Activated CD8-positive, alpha-beta memory T cell treated with anti-CD3 and anti-CD28 coated beads, Interleukin-2, amount 50 U/mL, for 1 hour (primary cell): ENCODE measurements at regions not wholly inside any gene's neighbourhood (a gene's known extent, or its start where the extent isn't known, plus 50 kb on each side); places are given as distances from the start of the nearest gene placed in this dataset.
"Not testable (repeated sequence)": the region's sequence is repeated elsewhere in the genome, so short reads cannot be mapped to it uniquely, and the experiment has no call there.

ENCODE experiments used
- DNase-seq: peaks from one replicate; pipeline ENCODE4 v3.0.0-alpha.2; 2020; ENCODE audit errors: extremely low read depth

- no peak for DNase-seq
Observed at GRCh38 chr2:239554766-239555570, 154.1 kb upstream of the HDAC4 start.

GRCh38 chr2:239553376-239554000 lies 152.7 kb upstream of the HDAC4 start:
- no peak for DNase-seq

GRCh38 chr2:239552213-239552926 lies 151.6 kb upstream of the HDAC4 start:
- no peak for DNase-seq

GRCh38 chr2:239551206-239551605 lies 150.4 kb upstream of the HDAC4 start:
- DNase-seq: no peak

DNA sequence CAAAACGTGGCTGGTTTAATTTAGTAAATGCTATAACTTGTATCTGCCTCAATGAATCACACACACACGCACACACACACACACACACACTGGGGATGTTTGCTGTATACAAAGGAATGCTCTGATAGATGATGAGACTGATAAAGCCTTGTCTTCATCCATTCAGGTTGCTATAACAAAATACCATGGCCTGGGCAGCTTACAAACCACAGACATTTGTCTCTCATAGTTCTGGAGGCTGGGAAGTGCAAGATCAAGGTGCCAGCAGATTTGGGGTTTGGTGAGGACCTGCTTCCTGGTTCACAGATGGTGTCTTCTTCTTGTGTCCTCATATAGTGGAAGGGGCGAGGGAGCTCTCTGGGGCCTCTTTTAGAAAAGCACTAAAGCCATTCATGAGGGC lies 149.5 kb upstream of the HDAC4 start:
- DNase-seq: no peak

DNA sequence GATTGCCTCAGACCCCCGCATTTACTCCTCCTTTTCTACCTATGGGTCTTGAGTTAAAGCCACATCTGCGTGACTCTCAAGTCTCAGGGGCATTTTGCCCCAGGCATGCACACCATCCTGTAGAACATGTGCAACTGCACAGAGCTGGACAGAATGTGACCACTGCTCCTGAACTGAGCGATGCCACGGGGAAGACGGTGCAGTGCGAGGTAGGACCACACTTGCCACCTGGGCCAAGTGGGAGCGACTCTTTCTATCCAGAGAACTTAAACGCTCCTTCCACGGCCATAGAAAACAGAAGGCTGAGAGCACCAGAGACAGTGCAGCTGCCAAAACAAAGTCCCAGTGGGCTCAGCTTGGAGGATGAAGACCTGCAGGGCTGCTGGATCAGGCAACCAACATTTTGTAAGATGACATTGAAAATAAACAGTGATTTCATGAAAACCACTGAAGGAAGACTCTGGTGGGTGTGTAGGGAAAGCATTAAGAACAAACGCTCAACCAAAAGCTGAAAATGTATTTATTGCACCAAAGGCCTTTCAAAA lies 149.0 kb upstream of the HDAC4 start:
- no peak for DNase-seq

GRCh38 chr2:239548965-239549595 lies 148.3 kb upstream of the HDAC4 start:
- no peak for DNase-seq

DNA sequence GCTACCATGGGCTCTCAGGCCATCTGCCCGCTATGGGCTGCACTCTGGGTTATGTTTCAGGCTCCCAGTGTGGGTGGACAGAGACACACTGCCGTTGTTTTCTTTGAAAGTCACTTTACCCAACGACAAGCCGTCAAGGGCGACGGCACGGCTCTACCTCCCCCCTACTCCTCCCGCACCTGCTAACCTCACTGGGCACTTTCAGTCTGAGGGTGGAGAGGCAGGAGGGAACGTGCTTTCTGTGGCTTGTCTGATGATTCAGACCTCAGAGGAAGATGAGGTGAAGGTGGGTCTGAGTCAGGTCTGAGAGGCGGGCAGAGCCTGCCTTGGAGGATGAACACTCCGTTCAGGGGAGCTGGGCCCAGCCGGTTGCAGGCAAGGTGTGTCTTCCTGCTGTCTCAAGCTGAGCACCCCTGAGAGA lies 147.6 kb upstream of the HDAC4 start:
- DNase-seq: peak; percentile 2

DNA sequence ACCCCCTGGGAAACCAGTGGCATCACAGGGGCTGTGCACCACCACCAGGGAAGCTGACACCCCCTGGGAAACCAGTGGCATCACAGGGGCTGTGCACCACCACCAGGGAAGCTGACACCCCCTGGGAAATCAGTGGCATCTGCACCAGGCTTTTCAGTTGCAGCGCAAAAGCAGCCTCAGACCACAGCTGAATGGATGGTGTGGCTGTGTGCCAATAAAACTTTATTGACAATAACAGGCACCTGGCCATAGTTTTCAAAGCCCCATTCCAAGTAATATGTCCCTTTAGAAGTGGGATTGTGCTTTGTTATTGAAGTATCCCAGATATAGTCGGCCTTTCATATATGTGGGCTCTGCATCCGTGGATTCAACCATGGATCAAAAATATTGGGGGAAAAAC lies 146.3 kb upstream of the HDAC4 start:
- not testable (repeated sequence) for DNase-seq

DNA sequence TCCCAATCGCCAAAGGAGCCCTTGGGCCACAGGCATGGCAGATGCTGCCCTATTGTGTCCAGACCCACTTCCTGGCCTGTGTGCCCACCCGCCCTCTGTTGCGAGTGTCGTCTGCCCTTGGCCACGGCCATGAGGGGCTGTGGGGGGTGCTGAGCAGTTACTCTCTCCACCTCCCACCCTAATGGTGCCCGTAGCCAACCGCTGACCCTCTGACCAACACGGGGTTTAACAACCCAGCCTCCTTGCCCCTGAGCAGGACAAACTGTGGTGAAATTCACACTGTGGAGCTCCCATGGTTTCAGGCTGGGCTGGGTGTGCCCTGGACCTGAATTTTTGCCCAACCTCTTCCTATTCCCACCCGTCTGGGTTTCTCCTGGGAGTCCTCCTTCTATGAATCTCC lies 145.7 kb upstream of the HDAC4 start:
- DNase-seq: no peak

DNA sequence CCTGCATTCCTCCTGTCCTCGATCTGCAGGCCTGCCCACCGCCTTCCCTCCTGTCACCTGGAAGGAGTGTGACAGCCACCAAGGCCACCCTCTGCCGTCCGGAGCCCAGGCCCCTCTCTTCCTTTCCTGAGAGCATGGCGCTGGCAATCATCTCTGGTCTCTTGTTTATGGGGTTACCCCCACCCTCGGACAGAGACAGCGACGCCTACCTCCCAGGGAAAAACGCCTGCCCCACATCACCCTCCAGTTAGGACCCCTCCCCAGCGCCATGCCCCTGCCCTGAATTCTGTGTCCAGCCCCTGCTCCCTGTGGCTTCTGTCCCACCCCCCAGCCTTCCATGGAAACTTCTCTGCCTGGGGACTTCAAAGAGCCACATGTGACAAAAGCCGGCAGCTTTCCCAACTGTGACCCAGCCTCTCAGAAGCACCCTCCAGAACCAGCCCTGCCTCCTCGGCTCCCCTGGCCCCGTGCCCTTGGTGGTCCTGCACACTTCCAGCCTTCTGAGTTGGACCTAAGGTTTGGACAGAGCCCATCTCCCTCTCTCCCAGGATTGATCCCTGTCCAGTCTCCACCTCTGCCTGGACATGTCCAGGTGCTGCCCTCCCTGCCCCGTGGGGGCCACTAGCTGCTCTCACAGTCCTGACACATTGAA lies 145.0 kb upstream of the HDAC4 start:
- no peak for DNase-seq

GRCh38 chr2:239544918-239545465 lies 144.2 kb upstream of the HDAC4 start:
- DNase-seq: no peak

GRCh38 chr2:239544143-239544917 lies 143.5 kb upstream of the HDAC4 start:
- no peak for DNase-seq

DNA sequence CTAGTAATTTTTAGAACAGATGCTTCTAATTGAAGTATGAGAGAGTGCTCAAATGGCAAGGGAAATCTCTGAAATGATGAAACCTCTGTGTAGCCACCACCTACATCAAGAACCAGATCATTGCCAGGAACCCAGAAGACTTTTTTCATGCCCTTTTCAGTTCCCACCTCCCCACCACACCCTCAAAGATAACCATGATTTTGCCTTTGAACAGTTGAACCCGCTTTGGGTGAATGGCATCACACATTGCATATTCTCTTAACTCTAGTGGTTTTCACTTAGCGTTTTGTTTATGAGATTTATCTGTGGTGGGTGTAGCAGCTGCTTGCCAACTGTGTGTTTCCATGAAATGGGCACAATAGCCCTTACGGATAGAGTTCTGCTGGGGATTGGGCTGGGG lies 142.9 kb upstream of the HDAC4 start:
- DNase-seq: no peak

- no peak for DNase-seq
Observed at GRCh38 chr2:239540174-239540573, 139.4 kb upstream of the HDAC4 start.

- DNase-seq: no peak
Observed at GRCh38 chr2:239539776-239540100, 138.9 kb upstream of the HDAC4 start.

DNA sequence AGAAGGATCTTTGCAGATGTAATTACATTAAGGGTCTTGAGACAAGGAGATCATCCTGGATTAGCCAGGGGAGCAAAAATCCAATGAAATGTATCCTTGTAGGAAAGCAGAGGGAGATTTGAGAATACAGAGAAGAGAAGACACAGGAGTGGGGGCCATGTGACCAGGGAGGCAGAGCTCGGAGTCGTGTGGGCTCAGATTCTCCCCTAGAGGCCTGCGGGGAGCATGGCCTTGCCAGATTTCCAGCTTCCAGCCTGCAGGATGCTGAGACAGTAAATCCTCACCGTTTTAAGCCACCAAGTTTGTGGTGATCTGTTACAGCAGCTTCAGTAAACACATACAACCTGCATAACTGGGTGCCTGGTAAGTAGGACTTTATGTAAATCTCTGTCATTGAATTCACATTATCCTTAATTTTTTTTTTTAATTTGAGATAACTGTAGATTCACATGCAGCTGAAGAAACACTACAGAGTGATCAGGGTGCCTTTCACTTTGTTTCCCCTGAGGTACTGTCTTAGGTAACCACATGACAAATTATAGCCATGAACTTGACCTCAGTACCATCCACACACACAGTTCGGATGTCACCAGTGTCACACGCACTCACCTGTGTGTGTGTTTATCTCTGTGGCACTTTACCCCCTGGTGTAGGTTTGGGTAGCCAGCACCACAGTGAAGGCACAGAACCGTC lies 138.4 kb upstream of the HDAC4 start:
- DNase-seq: no peak

DNA sequence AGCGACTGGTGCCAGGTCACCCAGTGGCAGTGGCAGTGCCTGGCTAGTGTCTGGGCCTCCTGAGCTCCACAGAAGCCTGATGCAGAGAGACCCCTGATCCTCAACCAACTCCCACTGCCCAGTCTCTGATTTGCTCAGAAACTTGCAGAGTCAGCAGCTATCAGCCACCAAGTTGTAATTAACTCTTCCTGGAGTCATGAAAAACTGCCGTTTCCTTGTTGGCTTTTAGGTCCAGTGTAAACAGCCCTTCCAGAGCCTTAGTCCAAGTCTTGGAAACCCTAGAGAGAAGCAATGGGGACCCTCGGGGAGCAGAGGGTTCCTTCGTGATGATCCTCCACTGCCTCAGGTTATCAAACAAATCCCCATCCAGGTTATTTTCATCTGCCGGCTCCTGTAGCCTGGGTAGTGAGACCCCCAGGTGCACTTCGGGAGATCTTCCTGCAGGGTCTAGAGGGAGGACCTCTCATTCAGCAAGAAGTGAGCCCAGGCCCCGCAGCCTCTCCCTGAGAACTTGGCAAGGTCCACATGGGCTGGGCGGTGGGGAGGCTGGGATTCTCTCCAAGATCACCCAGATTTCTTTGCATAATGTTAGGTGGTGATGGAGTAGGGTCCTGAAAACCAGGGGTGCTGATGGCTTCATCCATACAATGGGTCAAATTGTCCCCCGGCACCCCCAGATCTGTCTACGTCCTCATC lies 137.7 kb upstream of the HDAC4 start:
- DNase-seq: no peak

- no peak for DNase-seq
Observed at GRCh38 chr2:239537633-239538356, 137.0 kb upstream of the HDAC4 start.
